ENCODE measurements at regions not wholly inside any gene's neighbourhood (a gene's known extent, or its start where the extent isn't known, plus 50 kb on each side); places are given as distances from the start of the nearest gene placed in this dataset.

GRCh38 chr9:84481231-84481630 lies 140.7 kb upstream of the SLC28A3 start:
- H2AFZ ChIP-seq (ENCODE audit: low read length) = no peak overlapping the region
- H3K79me2 ChIP-seq (ENCODE audit: low read length) = no peaks in the 10 kb centered on the region
- no peaks in the 10 kb centered on the region for H3K36me3 ChIP-seq (ENCODE audit: low read depth, low read length)
- ChIA-PET POLR2A (ENCODE audit: unreplicated experiment) (no interaction called here), CTCF (no interaction called here)
- intact Hi-C loops (cut with micrococcal nuclease) = no loop called here
- no peaks in the 10 kb centered on the region for H3K4me1 ChIP-seq (ENCODE audit: insufficient read depth, low read length)
- no peaks in the 10 kb centered on the region for H3K9me3 ChIP-seq (ENCODE audit: low read length)
- H3K27me3 ChIP-seq (ENCODE audit: low read length) = no peaks in the 10 kb centered on the region
- no peaks in the 10 kb centered on the region for H3K9me2 ChIP-seq (replicated peaks; ENCODE audit: low read length)
- ATAC-seq (no peak), DNase-seq (no peak)
- H3F3A ChIP-seq (ENCODE audit: low read length, unreplicated experiment) = no peaks in the 10 kb centered on the region
- no TSS peak for BruUV-seq (replicated peaks)
- H3K4me2 ChIP-seq (ENCODE audit: low read length) = no peak overlapping the region
- H3K27ac ChIP-seq (ENCODE audit: low read length) = no peak overlapping the region
- H4K20me1 ChIP-seq (ENCODE audit: low read length) = no peaks in the 10 kb centered on the region
- no peak overlapping the region for H3K9ac ChIP-seq (ENCODE audit: low read length)
- no peak for TF ChIP-seq CTCF (conservative IDR thresholded peaks at IDR 0.05; ENCODE audit: low read depth, low read length)
- no peak for TF ChIP-seq EZH2 (IDR thresholded peaks at IDR 0.05; ENCODE audit: low read length, unreplicated experiment)
- no peak for TF ChIP-seq EZH2phosphoT487 (IDR thresholded peaks at IDR 0.05; ENCODE audit: borderline replicate concordance, low read length)
- H3K4me3 ChIP-seq (ENCODE audit: low read length) = no peak overlapping the region

GRCh38 chr9:84481636-84482218 lies 141.2 kb upstream of the SLC28A3 start:
- H3F3A ChIP-seq (ENCODE audit: low read length, unreplicated experiment) = no peaks in the 10 kb centered on the region
- H3K4me2 ChIP-seq (ENCODE audit: low read length) = no peak overlapping the region
- no peaks in the 10 kb centered on the region for H3K9me3 ChIP-seq (ENCODE audit: low read length)
- H2AFZ ChIP-seq (ENCODE audit: low read length) = no peak overlapping the region
- ChIA-PET POLR2A (ENCODE audit: unreplicated experiment) (no interaction called here), CTCF (no interaction called here)
- no peak overlapping the region for H3K27ac ChIP-seq (ENCODE audit: low read length)
- H3K79me2 ChIP-seq (ENCODE audit: low read length) = no peaks in the 10 kb centered on the region
- intact Hi-C loops (cut with micrococcal nuclease) = no loop called here
- H3K4me1 ChIP-seq (ENCODE audit: insufficient read depth, low read length) = no peaks in the 10 kb centered on the region
- TF ChIP-seq EZH2phosphoT487 (IDR thresholded peaks at IDR 0.05; ENCODE audit: borderline replicate concordance, low read length) (no peak), EZH2 (IDR thresholded peaks at IDR 0.05; ENCODE audit: low read length, unreplicated experiment) (no peak), CTCF (conservative IDR thresholded peaks at IDR 0.05; ENCODE audit: low read depth, low read length) (no peak)
- H3K36me3 ChIP-seq (ENCODE audit: low read depth, low read length) = no peaks in the 10 kb centered on the region
- ATAC-seq (no peak), DNase-seq (no peak)
- no peaks in the 10 kb centered on the region for H3K9me2 ChIP-seq (replicated peaks; ENCODE audit: low read length)
- H3K27me3 ChIP-seq (ENCODE audit: low read length) = no peaks in the 10 kb centered on the region
- no peak overlapping the region for H3K4me3 ChIP-seq (ENCODE audit: low read length)
- H3K9ac ChIP-seq (ENCODE audit: low read length) = no peak overlapping the region
- no TSS peak for BruUV-seq (replicated peaks)
- H4K20me1 ChIP-seq (ENCODE audit: low read length) = no peaks in the 10 kb centered on the region

GRCh38 chr9:84482607-84483006 lies 142.0 kb upstream of the SLC28A3 start:
- POLR2A ChIA-PET (ENCODE audit: unreplicated experiment) = no interaction called here
- Histone ChIP-seq H3K36me3 (ENCODE audit: low read depth, low read length) (no peaks in the 10 kb centered on the region), H3F3A (ENCODE audit: low read length, unreplicated experiment) (no peaks in the 10 kb centered on the region), H4K20me1 (ENCODE audit: low read length) (no peaks in the 10 kb centered on the region), H3K4me3 (ENCODE audit: low read length) (no peak overlapping the region), H3K4me1 (ENCODE audit: insufficient read depth, low read length) (no peaks in the 10 kb centered on the region), H3K27ac (ENCODE audit: low read length) (no peak overlapping the region), H3K4me2 (ENCODE audit: low read length) (no peak overlapping the region), H2AFZ (ENCODE audit: low read length) (no peak overlapping the region), H3K27me3 (ENCODE audit: low read length) (no peaks in the 10 kb centered on the region), H3K9me2 (replicated peaks; ENCODE audit: low read length) (no peaks in the 10 kb centered on the region), H3K79me2 (ENCODE audit: low read length) (no peaks in the 10 kb centered on the region), H3K9me3 (ENCODE audit: low read length) (no peaks in the 10 kb centered on the region), H3K9ac (ENCODE audit: low read length) (no peak overlapping the region)
- intact Hi-C loops (cut with micrococcal nuclease) = no loop called here
- ATAC-seq (no peak), DNase-seq (no peak)
- no TSS peak for BruUV-seq (replicated peaks)
- CTCF ChIA-PET = no interaction called here
- no peak for TF ChIP-seq CTCF (conservative IDR thresholded peaks at IDR 0.05; ENCODE audit: low read depth, low read length)
- no peak for TF ChIP-seq EZH2 (IDR thresholded peaks at IDR 0.05; ENCODE audit: low read length, unreplicated experiment)
- no peak for TF ChIP-seq EZH2phosphoT487 (IDR thresholded peaks at IDR 0.05; ENCODE audit: borderline replicate concordance, low read length)
